ENCODE measurements at regions not wholly inside any gene's neighbourhood (a gene's known extent, or its start where the extent isn't known, plus 50 kb on each side); places are given as distances from the start of the nearest gene placed in this dataset.

- TF ChIP-seq CTCF (conservative IDR thresholded peaks at IDR 0.05): no peak
- no peak for TF ChIP-seq ZFX (IDR thresholded peaks at IDR 0.05)
These were observed 101.2 kb downstream of the VPREB1 start for GRCh38 chr22:22345781-22346180.

Data from C4-2B (cell line).